HG02759 (cell line): ENCODE measurements at regions not wholly inside any gene's neighbourhood (a gene's known extent, or its start where the extent isn't known, plus 50 kb on each side); places are given as distances from the start of the nearest gene placed in this dataset.
"Not testable (repeated sequence)": the region's sequence is repeated elsewhere in the genome, so short reads cannot be mapped to it uniquely, and the experiment has no call there.

Experiments used
- ATAC-seq: cut with Tn5 transposase; IDR thresholded peaks from one replicate; pipeline ENCODE4 v1.9.1; 2021; ENCODE audit warnings: mild to moderate bottlenecking, moderate library complexity; ENCODE audit not compliant: unreplicated experiment

- ATAC-seq = not testable (repeated sequence)
Measured at GRCh38 chr16:88184566-88185355, 198.0 kb upstream of the ZNF469 start.

- not testable (repeated sequence) for ATAC-seq
Measured at GRCh38 chr16:88185406-88185805, 197.4 kb upstream of the ZNF469 start.

- ATAC-seq = not testable (repeated sequence)
Measured at GRCh38 chr16:88185976-88186888, 196.5 kb upstream of the ZNF469 start.

GRCh38 chr16:88186889-88187870 is 195.6 kb upstream of the ZNF469 start:
- not testable (repeated sequence) for ATAC-seq

GRCh38 chr16:88188171-88188895 is 194.4 kb upstream of the ZNF469 start:
- not testable (repeated sequence) for ATAC-seq

- ATAC-seq = not testable (repeated sequence)
Measured at GRCh38 chr16:88190592-88191095, 192.1 kb upstream of the ZNF469 start.

GRCh38 chr16:88191168-88191567 is 191.6 kb upstream of the ZNF469 start:
- ATAC-seq = not testable (repeated sequence)

GRCh38 chr16:88192601-88193000 is 190.2 kb upstream of the ZNF469 start:
- ATAC-seq = no peak

GRCh38 chr16:88193706-88194396 is 188.9 kb upstream of the ZNF469 start:
- not testable (repeated sequence) for ATAC-seq

GRCh38 chr16:88194397-88195268 is 188.1 kb upstream of the ZNF469 start:
- ATAC-seq = no peak

GRCh38 chr16:88195269-88195705 is 187.5 kb upstream of the ZNF469 start:
- ATAC-seq = no peak

- ATAC-seq = no peak
Measured at GRCh38 chr16:88195911-88196465, 186.8 kb upstream of the ZNF469 start.

GRCh38 chr16:88196471-88197400 is 186.0 kb upstream of the ZNF469 start:
- no peak for ATAC-seq

- ATAC-seq = no peak
Measured at GRCh38 chr16:88197481-88198456, 185.0 kb upstream of the ZNF469 start.
